ENCODE measurements at regions not wholly inside any gene's neighbourhood (a gene's known extent, or its start where the extent isn't known, plus 50 kb on each side); places are given as distances from the start of the nearest gene placed in this dataset.

- no peak for TF ChIP-seq CTCF (IDR thresholded peaks at IDR 0.05; ENCODE audit: insufficient read depth, low read length)
- no peak for TF ChIP-seq SPI1 (IDR thresholded peaks at IDR 0.05; ENCODE audit: borderline replicate concordance, low read depth)
These were observed 325.7 kb downstream of the TBC1D32 start for GRCh38 chr6:121008553-121008952.

Measured in HL-60 (cell line).